GM18498 (cell line): ENCODE measurements at regions not wholly inside any gene's neighbourhood (a gene's known extent, or its start where the extent isn't known, plus 50 kb on each side); places are given as distances from the start of the nearest gene placed in this dataset.

Experiments used
- ATAC-seq: cut with Tn5 transposase; IDR thresholded peaks from one replicate; pipeline ENCODE4 v1.9.1; 2021; ENCODE audit warnings: mild to moderate bottlenecking, moderate library complexity; ENCODE audit not compliant: unreplicated experiment

GRCh38 chr10:61159253-61159652 is 215.3 kb upstream of the RHOBTB1 start:
- ATAC-seq = no peak

- no peak for ATAC-seq
Observed at GRCh38 chr10:61157182-61157581, 213.2 kb upstream of the RHOBTB1 start.

DNA sequence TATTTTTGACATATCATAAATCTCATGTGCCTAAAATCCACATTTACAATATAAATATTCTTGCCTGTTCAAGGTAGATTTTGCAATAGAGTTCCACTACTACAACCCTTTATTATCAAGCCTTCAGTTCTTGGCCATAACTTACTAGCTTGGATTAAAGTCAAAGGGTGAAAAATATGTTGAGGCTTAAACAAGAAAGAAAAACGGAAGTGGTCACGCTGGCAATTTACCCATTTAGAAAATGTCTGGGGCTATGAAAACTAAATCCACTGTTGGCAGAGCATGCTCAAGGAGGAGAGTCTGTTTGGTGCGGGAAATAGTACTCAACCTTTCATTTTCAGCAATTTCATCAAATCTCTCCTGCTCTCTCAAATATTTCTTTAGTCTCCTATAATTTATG is 209.8 kb upstream of the RHOBTB1 start:
- ATAC-seq = no peak

GRCh38 chr10:61151059-61151458 is 207.1 kb upstream of the RHOBTB1 start:
- no peak for ATAC-seq

DNA sequence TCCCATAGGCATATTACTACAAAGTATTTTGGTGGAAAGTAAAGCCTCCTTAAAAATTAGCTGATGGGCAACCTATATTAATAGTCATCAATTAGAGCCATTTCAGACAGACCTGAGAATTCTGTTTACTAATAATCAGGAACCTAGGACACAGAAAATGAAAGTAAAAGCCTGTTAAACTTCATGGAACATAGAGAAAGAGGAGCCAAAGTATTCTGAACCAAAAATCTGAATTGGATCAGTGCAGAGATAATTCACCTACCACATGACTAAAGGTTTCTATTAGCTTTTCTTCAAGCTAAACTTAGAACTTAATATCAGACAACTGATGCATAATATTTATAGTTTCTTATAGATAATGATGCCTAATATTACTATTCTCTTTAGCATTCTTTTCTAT is 204.5 kb upstream of the RHOBTB1 start:
- ATAC-seq = no peak

GRCh38 chr10:61142987-61143386 is 199.0 kb upstream of the RHOBTB1 start:
- ATAC-seq = no peak

GRCh38 chr10:61140765-61141392 is 196.9 kb upstream of the RHOBTB1 start:
- peak; percentile 47 for ATAC-seq

- ATAC-seq = no peak
Observed at GRCh38 chr10:61139592-61139953, 195.6 kb upstream of the RHOBTB1 start.

GRCh38 chr10:61138708-61139591 is 195.0 kb upstream of the RHOBTB1 start:
- no peak for ATAC-seq

DNA sequence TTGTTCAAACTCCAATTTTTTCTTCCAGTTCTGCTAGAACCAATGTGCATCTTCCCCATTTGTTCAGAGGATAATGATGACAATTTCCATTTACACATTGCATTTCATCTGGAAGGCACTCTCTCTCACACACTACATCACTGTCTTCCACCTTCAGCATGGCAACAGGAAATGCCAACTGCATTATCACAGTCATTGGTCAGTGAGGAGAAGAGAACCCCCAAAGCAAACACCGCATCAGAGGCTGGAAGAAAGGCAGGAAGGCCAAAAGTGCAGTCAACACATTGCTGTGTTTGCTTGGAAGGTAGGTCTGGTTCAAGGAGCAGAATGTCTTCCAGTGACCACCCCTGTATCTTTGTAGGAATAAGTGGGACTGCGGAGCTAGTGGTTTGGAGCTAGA is 192.2 kb upstream of the RHOBTB1 start:
- ATAC-seq = no peak

DNA sequence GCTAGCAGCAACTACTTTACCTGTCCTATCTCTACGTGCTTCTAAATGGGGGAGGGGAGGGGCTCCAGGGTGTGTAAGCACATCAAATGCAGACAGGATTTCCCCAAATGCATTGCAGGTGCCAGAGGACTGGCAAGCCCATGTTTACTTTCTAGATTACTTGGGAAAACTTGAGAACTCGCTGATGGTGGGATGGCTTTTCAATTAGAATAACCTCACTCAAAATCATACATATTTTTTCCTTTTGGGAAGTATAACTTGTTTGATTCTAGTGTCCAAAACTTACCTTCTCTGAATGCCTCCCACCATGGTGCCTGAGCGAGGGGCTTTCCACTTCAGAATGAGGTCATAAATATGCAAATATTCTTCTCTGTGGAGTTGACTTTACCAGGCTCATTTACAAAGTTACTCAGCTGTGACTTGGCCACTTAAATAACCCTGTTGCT is 191.3 kb upstream of the RHOBTB1 start:
- ATAC-seq = peak; percentile 94

DNA sequence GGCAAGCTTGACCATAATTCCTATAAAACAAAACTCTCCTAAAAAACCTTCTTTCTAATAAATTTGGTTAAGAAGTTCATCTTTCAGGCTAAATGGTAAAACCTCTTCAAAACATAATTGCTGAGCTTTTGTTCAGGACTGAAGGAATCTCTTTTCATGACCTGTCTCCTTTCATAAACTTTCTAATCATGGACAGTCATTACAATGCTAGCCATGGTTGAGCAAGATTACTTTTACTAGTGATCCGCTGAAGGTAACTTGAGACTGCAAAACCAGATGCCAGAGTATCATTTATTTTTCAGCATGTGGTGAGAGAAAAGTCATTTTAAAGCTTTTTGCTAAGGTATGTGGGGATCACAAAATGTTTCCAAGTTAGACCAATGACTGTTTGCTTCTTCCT is 186.4 kb upstream of the RHOBTB1 start:
- ATAC-seq = no peak

GRCh38 chr10:61128196-61128595 is 184.2 kb upstream of the RHOBTB1 start:
- no peak for ATAC-seq

DNA sequence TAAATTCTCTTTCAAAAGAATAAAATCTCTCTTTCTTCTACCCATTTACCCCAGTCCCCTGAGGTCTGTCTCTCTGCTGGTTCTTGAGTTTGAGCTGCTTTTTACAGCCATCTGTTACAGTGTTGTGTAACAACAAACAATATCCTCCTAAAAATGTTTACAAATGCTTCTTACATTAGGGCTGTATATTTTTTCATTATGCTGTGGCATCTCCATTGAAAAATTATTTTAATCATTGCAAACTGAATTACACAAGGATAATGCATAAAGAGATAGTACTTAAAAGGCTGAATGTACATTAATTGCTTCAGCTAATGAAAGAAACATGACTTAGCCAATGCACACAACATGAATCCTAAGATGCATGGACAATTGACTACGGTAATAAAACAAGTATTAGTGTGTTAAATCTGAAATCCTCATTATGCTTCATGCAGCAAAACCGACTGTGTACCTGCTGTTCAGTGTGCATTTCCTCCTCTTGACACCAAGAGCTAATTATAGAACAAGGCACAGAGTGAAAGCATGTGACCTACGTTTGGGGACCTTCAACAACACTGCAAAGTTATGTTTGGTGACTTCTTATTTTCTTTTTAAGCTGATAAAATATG is 181.7 kb upstream of the RHOBTB1 start:
- peak; percentile 89 for ATAC-seq

DNA sequence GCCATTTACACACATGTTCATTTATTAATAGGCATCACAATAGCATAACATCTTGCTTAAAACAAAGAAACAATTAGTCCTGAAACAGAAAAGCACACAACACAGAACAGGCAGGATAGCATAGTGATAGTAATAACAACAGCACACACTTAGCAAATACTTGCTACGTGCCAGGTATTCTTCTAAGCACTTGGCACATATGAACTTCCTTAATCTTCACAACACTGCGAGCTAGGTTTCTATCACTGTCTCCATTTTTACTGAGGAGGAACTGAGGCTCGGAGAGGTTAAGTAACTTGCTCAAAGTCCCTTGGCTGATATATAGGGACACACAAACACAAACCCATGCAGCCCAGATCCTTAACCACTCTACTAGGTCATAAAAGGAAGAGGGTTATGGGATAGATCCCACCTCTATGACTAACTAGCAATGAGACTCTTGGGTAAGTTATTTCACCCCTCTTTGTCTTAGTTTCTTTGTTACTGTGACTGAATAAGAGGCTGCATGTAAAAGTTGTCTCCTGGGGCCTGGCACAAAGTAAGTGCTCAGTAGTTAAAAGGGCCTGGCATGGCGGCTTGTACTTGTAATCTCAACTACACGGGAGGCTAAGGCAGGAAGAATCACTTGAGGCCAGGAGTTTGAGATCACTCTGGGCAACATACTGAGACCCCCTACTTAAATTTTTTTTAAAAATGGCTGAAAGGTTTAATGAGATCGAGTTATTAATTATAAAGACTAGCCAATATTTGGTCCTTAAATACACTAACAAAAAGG is 181.0 kb upstream of the RHOBTB1 start:
- ATAC-seq = no peak

DNA sequence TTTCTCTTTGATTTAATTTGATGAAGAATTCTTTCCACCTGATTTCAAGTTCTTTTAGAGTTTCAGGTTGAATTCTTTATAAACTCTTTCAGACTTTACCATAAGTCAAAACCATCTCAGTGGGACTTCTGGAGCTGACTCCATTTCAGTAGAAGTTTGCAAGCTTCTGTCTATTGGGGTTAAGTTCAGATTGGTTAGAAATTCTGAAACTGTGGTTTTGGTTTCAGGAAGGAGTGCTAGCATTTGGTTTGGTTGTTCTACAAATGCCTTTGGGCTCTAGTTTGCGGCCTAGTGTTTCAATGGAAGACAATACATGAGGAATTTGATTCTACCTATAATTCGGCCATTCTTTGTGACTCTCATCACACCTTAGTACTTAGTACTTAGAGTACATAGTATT is 176.8 kb upstream of the RHOBTB1 start:
- peak; percentile 74 for ATAC-seq

DNA sequence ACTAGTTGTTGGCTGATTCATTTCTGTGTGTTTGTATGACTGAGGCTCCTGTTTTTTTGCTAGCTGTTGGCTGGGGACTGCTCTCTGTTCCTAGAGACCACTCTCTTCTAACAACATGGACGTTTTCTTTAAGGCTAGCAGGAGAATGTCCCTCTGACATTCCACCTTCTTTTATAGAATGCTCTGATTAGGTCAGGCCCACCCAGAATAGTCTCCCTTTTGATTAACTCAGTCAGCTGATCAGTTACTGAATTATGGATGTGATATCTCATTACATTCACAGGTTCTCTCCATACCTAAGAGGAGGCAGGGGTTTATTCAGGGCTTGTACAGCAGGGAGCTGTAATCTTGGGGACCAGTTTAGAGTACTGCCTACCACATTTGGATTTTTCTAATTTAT is 175.6 kb upstream of the RHOBTB1 start:
- ATAC-seq = no peak

DNA sequence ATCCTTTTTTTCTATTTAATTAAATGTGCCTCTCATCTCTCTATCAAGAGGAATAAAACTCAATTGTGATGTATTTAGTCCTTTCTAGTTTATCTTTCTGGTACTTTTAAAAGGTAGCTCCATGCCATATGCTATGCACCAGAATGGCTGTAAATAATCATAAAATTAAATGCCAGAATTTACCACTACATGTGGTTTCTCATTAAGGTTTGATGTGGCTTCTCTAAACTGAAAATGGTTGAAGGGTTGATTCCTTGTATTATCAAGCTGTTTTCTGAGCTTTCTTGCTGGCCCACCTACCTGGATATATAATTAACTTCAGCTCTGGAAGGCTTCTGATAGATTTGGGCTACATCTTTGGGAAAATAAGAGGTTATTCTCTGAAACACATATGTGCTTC is 171.9 kb upstream of the RHOBTB1 start:
- no peak for ATAC-seq

GRCh38 chr10:61112771-61113170 is 168.8 kb upstream of the RHOBTB1 start:
- ATAC-seq = no peak

- ATAC-seq = no peak
Observed at GRCh38 chr10:61110936-61111335, 167.0 kb upstream of the RHOBTB1 start.

GRCh38 chr10:61110188-61110844 is 166.3 kb upstream of the RHOBTB1 start:
- ATAC-seq = no peak
